Stomach (tissue), 8 donors: ENCODE measurements at regions not wholly inside any gene's neighbourhood (a gene's known extent, or its start where the extent isn't known, plus 50 kb on each side); places are given as distances from the start of the nearest gene placed in this dataset.
"Not testable (repeated sequence)": the region's sequence is repeated elsewhere in the genome, so short reads cannot be mapped to it uniquely, and the experiment has no call there.

Experiments used
- DNase-seq, 2 donors: peaks; one replicate each; pipeline versions ENCODE4 v3.0.0 to v3.0.0-alpha.2; 2013 to 2019
- H3K27ac ChIP-seq, 5 donors: fragments of 200-600 bp in 4 of 5; sonication (generic) in 4 of 5; one replicate each; pipeline ENCODE4 v1.5.1; 2013 to 2019; ENCODE audit warnings: mild to moderate bottlenecking in 1 of 5, moderate library complexity in 1 of 5
- H3K27me3 ChIP-seq, 3 donors: fragments of 200-600 bp; sonication (generic); one replicate each; pipeline ENCODE4 v1.5.1; 2017 to 2019; ENCODE audit warnings: mixed run types in 1 of 3
- H3K36me3 ChIP-seq, 4 donors: fragments of 200-600 bp; sonication (generic); 1 replicate in 3 of 4; 2 replicates in 1 of 4; pipeline ENCODE4 v1.5.1; 2016 to 2019
- H3K4me1 ChIP-seq, 4 donors: fragments of 200-600 bp; sonication (generic); one replicate each; pipeline ENCODE4 v1.5.1; 2016 to 2019
- H3K4me3 ChIP-seq, 4 donors: fragments of 200-600 bp; sonication (generic) in 3 of 4; one replicate each; pipeline ENCODE4 v1.5.1; 2016 to 2019; ENCODE audit warnings: mild to moderate bottlenecking in 1 of 4
- H3K9me3 ChIP-seq, 4 donors: fragments of 200-600 bp; sonication (generic); one replicate each; pipeline ENCODE4 v1.5.1; 2016 to 2019
- EP300 ChIP-seq: sonication (generic); formaldehyde crosslinking; IDR thresholded peaks from one replicate; pipeline ENCODE4 v1.6.1; 2017; ENCODE audit warnings: antibody characterized with exemption
- POLR2A ChIP-seq, 4 donors: fragments of 450-650 bp; IDR thresholded peaks; one replicate each; pipeline ENCODE4 v1.6.1; 2016; ENCODE audit warnings: antibody characterized with exemption in 4 of 4, control low read depth in 2 of 4, mild to moderate bottlenecking in 1 of 4, moderate library complexity in 1 of 4
- POLR2AphosphoS5 ChIP-seq, 3 donors: sonication (generic); formaldehyde crosslinking; IDR thresholded peaks; one replicate each; pipeline ENCODE4 v1.6.1; 2016; ENCODE audit warnings: antibody characterized with exemption in 3 of 3
- WGBS, 5 donors: extraction: QIAGEN DNeasy Blood & Tissue Kit in 3 of 5; methylation state at CpG; one replicate each; pipeline versions ENCODE4 v1.1.5 to v1.1.7; 2013 to 2018; 5-methylcytosine and 5-hydroxymethylcytosine counted together
- intact Hi-C: fragments of 100-400 bp; cut with DNase I; formaldehyde crosslinking; loops from one replicate; pipeline ENCODE4 v1.15.1; 2023; ENCODE audit warnings: low total_unique reads
- TF ChIP-seq, protein P1 (sequence below), 7 experiments: fragments of 450-650 bp in 4 of 7; fragments of 200-600 bp in 3 of 7; sonication (generic) in 3 of 7; IDR thresholded peaks; one replicate each; pipeline ENCODE4 v1.5.1; 2016 to 2019; ENCODE audit warnings: antibody characterized with exemption in 7 of 7, control low read depth in 2 of 7, mild to moderate bottlenecking in 1 of 7
- donor health status: healthy with polysubstance abuse.
- donor health status: Bipolar disorder and iron deficiency.
- donor health status: healthy.

DNA sequence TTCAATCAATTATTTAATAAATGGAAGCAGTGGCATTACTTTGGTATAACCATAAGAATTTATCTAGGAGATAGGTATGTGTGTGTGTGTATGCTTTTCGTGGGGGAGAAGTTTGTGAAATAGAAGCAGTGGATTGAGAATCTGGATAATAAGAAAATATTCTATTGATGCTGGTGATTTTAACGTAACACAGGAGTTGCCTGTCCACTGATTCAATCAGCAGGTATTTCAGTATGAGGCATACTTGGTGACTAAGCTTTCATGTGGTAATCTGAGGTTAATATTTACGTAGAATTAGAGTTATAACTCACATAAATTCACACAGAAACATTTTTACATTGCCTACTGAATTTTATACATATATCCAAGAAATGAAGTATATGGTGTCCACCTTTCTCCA, 568.0 kb downstream of the ZWINT start:
- TF ChIP-seq, protein P1, sequence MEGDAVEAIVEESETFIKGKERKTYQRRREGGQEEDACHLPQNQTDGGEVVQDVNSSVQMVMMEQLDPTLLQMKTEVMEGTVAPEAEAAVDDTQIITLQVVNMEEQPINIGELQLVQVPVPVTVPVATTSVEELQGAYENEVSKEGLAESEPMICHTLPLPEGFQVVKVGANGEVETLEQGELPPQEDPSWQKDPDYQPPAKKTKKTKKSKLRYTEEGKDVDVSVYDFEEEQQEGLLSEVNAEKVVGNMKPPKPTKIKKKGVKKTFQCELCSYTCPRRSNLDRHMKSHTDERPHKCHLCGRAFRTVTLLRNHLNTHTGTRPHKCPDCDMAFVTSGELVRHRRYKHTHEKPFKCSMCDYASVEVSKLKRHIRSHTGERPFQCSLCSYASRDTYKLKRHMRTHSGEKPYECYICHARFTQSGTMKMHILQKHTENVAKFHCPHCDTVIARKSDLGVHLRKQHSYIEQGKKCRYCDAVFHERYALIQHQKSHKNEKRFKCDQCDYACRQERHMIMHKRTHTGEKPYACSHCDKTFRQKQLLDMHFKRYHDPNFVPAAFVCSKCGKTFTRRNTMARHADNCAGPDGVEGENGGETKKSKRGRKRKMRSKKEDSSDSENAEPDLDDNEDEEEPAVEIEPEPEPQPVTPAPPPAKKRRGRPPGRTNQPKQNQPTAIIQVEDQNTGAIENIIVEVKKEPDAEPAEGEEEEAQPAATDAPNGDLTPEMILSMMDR (IDR thresholded peaks at IDR 0.05): no peak
- TF ChIP-seq POLR2A (IDR thresholded peaks at IDR 0.05) (no peak), EP300 (no peak), POLR2AphosphoS5 (IDR thresholded peaks at IDR 0.05) (no peak)
- intact Hi-C loops: no loop called here
- WGBS, 5 donors: 60 to 70% (median 65%) methylated on average over 3 of the region's 3 CpGs
- Histone ChIP-seq H3K4me1 (no peaks in the 10 kb centered on the region), H3K36me3 (no peaks in the 10 kb centered on the region), H3K27ac (no peak overlapping the region), H3K27me3 (no peaks in the 10 kb centered on the region), H3K4me3 (no peak overlapping the region), H3K9me3 (peaks cover 0 to 6% (median 0%) of the 10 kb centered on the region in 4 donors)
- DNase-seq: no peak

DNA sequence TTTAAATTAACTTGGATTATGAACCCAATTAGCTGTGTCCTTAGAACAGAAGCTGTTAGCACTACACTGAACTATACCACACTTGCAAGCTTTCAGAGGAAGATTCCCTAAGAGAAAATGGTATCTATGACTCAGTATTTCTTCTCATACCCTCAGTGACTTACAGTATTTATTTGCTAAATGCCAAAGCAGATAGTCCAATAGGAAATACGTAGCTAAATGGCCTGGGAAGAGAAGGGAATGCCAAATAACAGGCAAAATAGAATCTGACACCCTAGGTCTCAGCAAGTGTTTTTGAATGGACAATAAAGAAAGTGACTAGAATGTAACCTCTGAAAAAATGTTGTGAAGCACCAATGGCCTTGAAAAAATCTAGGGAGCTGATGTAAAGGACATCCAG, 570.8 kb downstream of the ZWINT start:
- H3K27ac ChIP-seq, H3K27me3 ChIP-seq, H3K4me3 ChIP-seq, H3K9me3 ChIP-seq, H3K4me1 ChIP-seq, intact Hi-C loops, DNase-seq, H3K36me3 ChIP-seq: not testable (repeated sequence)
- 32 to 55% (median 39%) methylated on average over 1 of the region's 1 CpG for WGBS, 5 donors

DNA sequence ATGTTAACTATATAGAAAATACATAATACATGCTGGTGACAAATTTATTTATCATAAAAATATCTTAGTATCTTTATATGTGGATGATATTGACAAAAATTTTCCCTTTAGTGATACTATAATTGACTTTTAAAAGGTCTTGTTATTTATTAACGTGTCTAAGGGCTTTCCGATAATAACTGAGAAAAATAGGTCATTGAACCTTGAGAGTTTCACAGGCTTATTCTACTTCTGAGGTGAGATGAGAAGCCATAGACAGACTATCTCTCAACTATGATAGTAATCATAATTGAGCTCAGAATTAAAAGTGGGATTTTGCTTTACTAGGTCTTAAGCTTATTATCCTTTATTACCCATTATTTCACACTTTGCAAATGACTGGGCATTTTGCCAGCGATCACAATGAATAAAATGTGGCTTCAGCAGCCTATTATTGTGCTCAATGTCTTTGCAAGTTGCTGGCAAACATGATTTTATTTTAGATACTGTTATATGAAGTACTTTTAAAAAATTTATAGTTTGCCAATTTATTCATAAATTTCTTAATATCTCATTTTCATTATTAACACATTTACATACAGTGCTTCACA, 574.5 kb downstream of the ZWINT start:
- peaks cover 0 to 6% (median 2%) of the 10 kb centered on the region in 4 donors for H3K9me3 ChIP-seq
- no peak for TF ChIP-seq POLR2A (IDR thresholded peaks at IDR 0.05)
- TF ChIP-seq, protein P1 (IDR thresholded peaks at IDR 0.05): no peak
- no peak for TF ChIP-seq EP300
- TF ChIP-seq POLR2AphosphoS5 (IDR thresholded peaks at IDR 0.05): no peak
- no peak for DNase-seq
- H3K27ac ChIP-seq: no peak overlapping the region
- H3K4me1 ChIP-seq: no peaks in the 10 kb centered on the region
- no peak overlapping the region for H3K4me3 ChIP-seq
- H3K27me3 ChIP-seq: no peaks in the 10 kb centered on the region
- H3K36me3 ChIP-seq: no peaks in the 10 kb centered on the region
- intact Hi-C loops: no loop called here
- 60 to 83% (median 72%) methylated on average over 3 of the region's 3 CpGs for WGBS, 5 donors

DNA sequence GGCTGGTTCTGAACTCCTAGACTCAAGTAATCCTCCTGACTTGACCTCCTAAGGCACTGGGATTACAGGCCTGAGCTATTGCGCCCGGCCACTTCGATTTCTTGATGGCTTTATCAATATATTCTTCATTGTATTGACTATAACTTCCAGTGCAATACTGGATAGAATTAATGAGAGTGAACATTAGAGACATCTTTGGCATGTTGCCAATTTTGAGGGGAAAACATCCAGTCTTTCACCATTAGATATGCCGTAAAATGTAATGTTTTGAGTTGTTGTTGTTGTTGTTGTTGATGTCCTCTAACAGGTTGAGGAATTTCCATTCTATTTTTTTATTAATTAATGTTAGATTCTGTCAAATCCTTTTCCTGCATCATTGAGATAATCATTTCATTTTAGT, 578.9 kb downstream of the ZWINT start:
- 84 to 96% (median 91%) methylated on average over 4 of the region's 4 CpGs for WGBS, 5 donors
- intact Hi-C loops: no loop called here
- TF ChIP-seq EP300: no peak
- TF ChIP-seq POLR2AphosphoS5 (IDR thresholded peaks at IDR 0.05): no peak
- no peak for TF ChIP-seq POLR2A (IDR thresholded peaks at IDR 0.05)
- TF ChIP-seq, protein P1 (IDR thresholded peaks at IDR 0.05): no peak

DNA sequence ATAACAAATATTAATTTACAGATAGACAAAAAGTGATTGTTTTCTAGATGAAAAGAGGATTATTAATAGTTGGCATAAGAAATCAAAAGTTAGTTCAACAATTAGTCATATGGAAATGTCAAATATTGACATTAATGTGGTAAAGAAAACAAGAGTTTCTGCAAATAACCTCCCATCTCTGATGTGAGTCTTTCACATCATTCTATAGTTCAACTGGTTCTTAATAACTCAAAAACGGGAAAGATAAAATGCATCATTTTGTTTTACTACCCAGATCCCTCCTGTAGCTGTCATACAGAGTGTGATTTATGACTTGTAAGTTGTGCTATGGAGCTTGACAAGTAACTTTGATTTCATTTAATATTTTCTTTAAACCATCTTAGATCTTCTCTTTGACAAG, 594.8 kb downstream of the ZWINT start:
- 38 to 59% (median 46%) methylated on average over 1 of the region's 1 CpG for WGBS, 5 donors
- intact Hi-C loops: no loop called here
- no peak for DNase-seq

More for the DNA sequence above, 578.9 kb downstream of the ZWINT start:
- no peak overlapping the region for H3K4me3 ChIP-seq
- H3K27me3 ChIP-seq: no peaks in the 10 kb centered on the region
- H3K9me3 ChIP-seq: no peaks in the 10 kb centered on the region
- no peak overlapping the region for H3K27ac ChIP-seq
- no peak for DNase-seq
- no peaks in the 10 kb centered on the region for H3K36me3 ChIP-seq
- H3K4me1 ChIP-seq: no peaks in the 10 kb centered on the region

More for the DNA sequence above, 594.8 kb downstream of the ZWINT start:
- Histone ChIP-seq H3K9me3 (no peaks in the 10 kb centered on the region), H3K27ac (no peak overlapping the region), H3K4me1 (no peaks in the 10 kb centered on the region), H3K36me3 (no peaks in the 10 kb centered on the region), H3K27me3 (no peaks in the 10 kb centered on the region), H3K4me3 (no peak overlapping the region)
- TF ChIP-seq, protein P1 (IDR thresholded peaks at IDR 0.05): no peak
- no peak for TF ChIP-seq POLR2A (IDR thresholded peaks at IDR 0.05)
- TF ChIP-seq POLR2AphosphoS5 (IDR thresholded peaks at IDR 0.05): no peak
- no peak for TF ChIP-seq EP300
